T-helper 17 cell (primary cell): ENCODE measurements at regions not wholly inside any gene's neighbourhood (a gene's known extent, or its start where the extent isn't known, plus 50 kb on each side); places are given as distances from the start of the nearest gene placed in this dataset.
"Not testable (repeated sequence)": the region's sequence is repeated elsewhere in the genome, so short reads cannot be mapped to it uniquely, and the experiment has no call there.

Experiments used
- ATAC-seq: fragments of 150-1000 bp; cut with Tn5 transposase; 2 replicates; pipeline ENCODE4 v1.10.0; 2021; ENCODE audit warnings: mild to moderate bottlenecking, moderate library complexity
- DNase-seq, 3 donors: peaks; one replicate each; pipeline versions ENCODE4 v3.0.0 to v3.0.0-alpha.2; 2020 to 2021
- H3K9me3 ChIP-seq: one replicate; pipeline ENCODE4 v1.7.0; 2013; ENCODE audit warnings: low read length, mild to moderate bottlenecking; ENCODE audit not compliant: control insufficient read depth, poor library complexity, severe bottlenecking
- H3K27ac Mint-ChIP-seq: one replicate; pipeline ENCODE4 v1.8.0; 2022; ENCODE audit warnings: mild to moderate bottlenecking, moderate library complexity, mixed read lengths
- H3K27me3 Mint-ChIP-seq: one replicate; pipeline ENCODE4 v1.8.0; 2022; ENCODE audit warnings: mixed read lengths
- H3K36me3 Mint-ChIP-seq: one replicate; pipeline ENCODE4 v1.8.0; 2022; ENCODE audit warnings: low read depth, mixed read lengths
- H3K4me1 Mint-ChIP-seq: one replicate; pipeline ENCODE4 v1.8.0; 2022; ENCODE audit warnings: mild to moderate bottlenecking, mixed read lengths
- H3K4me3 Mint-ChIP-seq: one replicate; pipeline ENCODE4 v1.8.0; 2022; ENCODE audit warnings: mild to moderate bottlenecking, moderate library complexity, mixed read lengths

GRCh38 chr3:158026236-158026635, 80.0 kb downstream of the SHOX2 start:
- Mint-ChIP-seq H3K4me1 (no peaks in the 10 kb centered on the region), H3K36me3 (no peaks in the 10 kb centered on the region), H3K27me3 (no peaks in the 10 kb centered on the region), H3K27ac (no peak overlapping the region), H3K4me3 (no peak overlapping the region)
- DNase-seq, result no peak
- no peaks in the 10 kb centered on the region for H3K9me3 ChIP-seq
- ATAC-seq, result no peak

GRCh38 chr3:158019897-158020296, 86.3 kb downstream of the SHOX2 start:
- ATAC-seq, DNase-seq, H3K9me3 ChIP-seq, H3K36me3 Mint-ChIP-seq, H3K4me3 Mint-ChIP-seq, H3K27me3 Mint-ChIP-seq, H3K27ac Mint-ChIP-seq, H3K4me1 Mint-ChIP-seq: not testable (repeated sequence)

- H3K27ac Mint-ChIP-seq, result no peak overlapping the region
- DNase-seq, result no peak
- H3K4me1 Mint-ChIP-seq, result no peaks in the 10 kb centered on the region
- ATAC-seq, result no peak
- H3K4me3 Mint-ChIP-seq, result no peak overlapping the region
- no peaks in the 10 kb centered on the region for H3K9me3 ChIP-seq
- no peaks in the 10 kb centered on the region for H3K36me3 Mint-ChIP-seq
- no peaks in the 10 kb centered on the region for H3K27me3 Mint-ChIP-seq
These were observed 87.8 kb downstream of the SHOX2 start for GRCh38 chr3:158018462-158018861.

GRCh38 chr3:158012901-158013300, 93.3 kb downstream of the SHOX2 start:
- ATAC-seq (no peak), DNase-seq (no peak)
- H3K36me3 Mint-ChIP-seq, result no peaks in the 10 kb centered on the region
- H3K4me1 Mint-ChIP-seq, result no peaks in the 10 kb centered on the region
- no peaks in the 10 kb centered on the region for H3K27me3 Mint-ChIP-seq
- H3K9me3 ChIP-seq, result peaks cover 2% of the 10 kb centered on the region
- no peak overlapping the region for H3K4me3 Mint-ChIP-seq
- H3K27ac Mint-ChIP-seq, result no peak overlapping the region

GRCh38 chr3:158005391-158006100, 100.7 kb downstream of the SHOX2 start:
- no peaks in the 10 kb centered on the region for H3K27me3 Mint-ChIP-seq
- ATAC-seq (no peak), DNase-seq (no peak)
- no peak overlapping the region for H3K4me3 Mint-ChIP-seq
- H3K4me1 Mint-ChIP-seq, result no peaks in the 10 kb centered on the region
- H3K27ac Mint-ChIP-seq, result no peak overlapping the region
- H3K9me3 ChIP-seq, result peaks cover 2% of the 10 kb centered on the region
- no peaks in the 10 kb centered on the region for H3K36me3 Mint-ChIP-seq

- Mint-ChIP-seq H3K27me3 (no peaks in the 10 kb centered on the region), H3K4me3 (no peak overlapping the region), H3K4me1 (no peaks in the 10 kb centered on the region), H3K36me3 (no peaks in the 10 kb centered on the region), H3K27ac (no peak overlapping the region)
- ATAC-seq, result no peak
- no peaks in the 10 kb centered on the region for H3K9me3 ChIP-seq
- no peak for DNase-seq
These were observed 107.0 kb downstream of the SHOX2 start for GRCh38 chr3:157999246-157999645.

- H3K36me3 Mint-ChIP-seq, result no peaks in the 10 kb centered on the region
- no peak for ATAC-seq
- H3K9me3 ChIP-seq, result no peaks in the 10 kb centered on the region
- no peak overlapping the region for H3K27ac Mint-ChIP-seq
- no peaks in the 10 kb centered on the region for H3K4me1 Mint-ChIP-seq
- no peak overlapping the region for H3K4me3 Mint-ChIP-seq
- H3K27me3 Mint-ChIP-seq, result no peaks in the 10 kb centered on the region
- no peak for DNase-seq
These were observed 123.9 kb downstream of the SHOX2 start for GRCh38 chr3:157982359-157982758.

GRCh38 chr3:157981819-157982218, 124.4 kb downstream of the SHOX2 start:
- Mint-ChIP-seq H3K27me3 (no peaks in the 10 kb centered on the region), H3K27ac (no peak overlapping the region), H3K4me1 (no peaks in the 10 kb centered on the region), H3K4me3 (no peak overlapping the region), H3K36me3 (no peaks in the 10 kb centered on the region)
- no peak for DNase-seq
- no peak for ATAC-seq
- no peaks in the 10 kb centered on the region for H3K9me3 ChIP-seq

- H3K4me3 Mint-ChIP-seq, result no peak overlapping the region
- DNase-seq (no peak), ATAC-seq (no peak)
- no peak overlapping the region for H3K27ac Mint-ChIP-seq
- no peaks in the 10 kb centered on the region for H3K36me3 Mint-ChIP-seq
- no peaks in the 10 kb centered on the region for H3K27me3 Mint-ChIP-seq
- H3K9me3 ChIP-seq, result no peaks in the 10 kb centered on the region
- no peaks in the 10 kb centered on the region for H3K4me1 Mint-ChIP-seq
These were observed 127.2 kb downstream of the SHOX2 start for GRCh38 chr3:157979022-157979421.

- Mint-ChIP-seq H3K27ac (no peak overlapping the region), H3K36me3 (no peaks in the 10 kb centered on the region), H3K27me3 (peaks cover 5% of the 10 kb centered on the region), H3K4me3 (no peak overlapping the region), H3K4me1 (no peaks in the 10 kb centered on the region)
- DNase-seq (no peak), ATAC-seq (no peak)
- no peaks in the 10 kb centered on the region for H3K9me3 ChIP-seq
These were observed 144.6 kb downstream of the SHOX2 start for GRCh38 chr3:157961665-157962064.

GRCh38 chr3:157958457-157958856, 147.8 kb downstream of the SHOX2 start:
- no peak for DNase-seq
- Mint-ChIP-seq H3K27ac (no peak overlapping the region), H3K27me3 (peaks cover 5% of the 10 kb centered on the region), H3K36me3 (no peaks in the 10 kb centered on the region), H3K4me3 (no peak overlapping the region), H3K4me1 (no peaks in the 10 kb centered on the region)
- no peak for ATAC-seq
- H3K9me3 ChIP-seq, result no peaks in the 10 kb centered on the region

GRCh38 chr3:157956850-157957249, 149.4 kb downstream of the SHOX2 start:
- ATAC-seq (no peak), DNase-seq (no peak)
- Mint-ChIP-seq H3K36me3 (no peaks in the 10 kb centered on the region), H3K4me1 (no peaks in the 10 kb centered on the region), H3K27ac (no peak overlapping the region), H3K4me3 (no peak overlapping the region), H3K27me3 (no peaks in the 10 kb centered on the region)
- no peaks in the 10 kb centered on the region for H3K9me3 ChIP-seq

- no peaks in the 10 kb centered on the region for H3K27me3 Mint-ChIP-seq
- H3K27ac Mint-ChIP-seq, result no peak overlapping the region
- ATAC-seq (no peak), DNase-seq (no peak)
- no peaks in the 10 kb centered on the region for H3K36me3 Mint-ChIP-seq
- H3K4me3 Mint-ChIP-seq, result no peak overlapping the region
- H3K9me3 ChIP-seq, result no peaks in the 10 kb centered on the region
- H3K4me1 Mint-ChIP-seq, result no peaks in the 10 kb centered on the region
These were observed 150.0 kb downstream of the SHOX2 start for GRCh38 chr3:157956176-157956575.

- ATAC-seq (no peak), DNase-seq (no peak)
- Mint-ChIP-seq H3K27me3 (no peaks in the 10 kb centered on the region), H3K4me1 (no peaks in the 10 kb centered on the region), H3K36me3 (no peaks in the 10 kb centered on the region), H3K4me3 (no peak overlapping the region), H3K27ac (no peak overlapping the region)
- H3K9me3 ChIP-seq, result no peaks in the 10 kb centered on the region
These were observed 152.7 kb downstream of the SHOX2 start for GRCh38 chr3:157953565-157953964.
